ENCODE measurements at regions not wholly inside any gene's neighbourhood (a gene's known extent, or its start where the extent isn't known, plus 50 kb on each side); places are given as distances from the start of the nearest gene placed in this dataset.
"Not testable (repeated sequence)": the region's sequence is repeated elsewhere in the genome, so short reads cannot be mapped to it uniquely, and the experiment has no call there.

DNA sequence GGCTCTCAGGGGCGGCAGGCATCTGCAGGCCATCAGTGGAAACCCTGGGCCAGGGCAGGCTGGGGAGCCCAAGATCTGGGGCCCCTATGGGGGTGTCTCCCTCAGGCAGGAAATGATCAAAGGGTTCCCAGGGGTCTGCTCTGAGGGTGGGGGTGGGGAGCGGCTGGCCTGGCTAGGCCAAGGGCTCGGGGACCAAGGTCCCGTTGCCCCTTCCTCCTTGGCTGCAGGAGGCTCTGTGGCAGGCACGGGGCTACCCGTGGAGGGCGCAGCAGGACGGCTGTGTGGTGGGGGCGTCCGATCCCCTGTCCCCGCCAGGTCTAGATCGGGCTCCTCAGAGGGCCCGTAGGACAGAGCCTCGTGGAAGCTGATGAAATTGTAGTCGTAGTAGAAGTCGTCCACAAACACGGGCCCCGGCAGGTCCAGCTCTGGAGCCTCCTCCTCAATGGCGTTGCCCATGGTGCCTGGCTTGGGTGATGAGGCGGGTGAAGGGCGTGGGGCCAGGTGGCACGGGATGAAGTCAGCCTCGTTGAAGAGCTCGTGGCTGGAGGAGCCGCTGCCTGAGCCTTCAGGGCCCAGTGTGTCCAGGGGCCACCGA lies 117.8 kb upstream of the AKAP13 start:
- not testable (repeated sequence) for H3K4me3 ChIP-seq (ENCODE audit: low read depth, low read length); DNase-seq (ENCODE audit: low read depth)

DNA sequence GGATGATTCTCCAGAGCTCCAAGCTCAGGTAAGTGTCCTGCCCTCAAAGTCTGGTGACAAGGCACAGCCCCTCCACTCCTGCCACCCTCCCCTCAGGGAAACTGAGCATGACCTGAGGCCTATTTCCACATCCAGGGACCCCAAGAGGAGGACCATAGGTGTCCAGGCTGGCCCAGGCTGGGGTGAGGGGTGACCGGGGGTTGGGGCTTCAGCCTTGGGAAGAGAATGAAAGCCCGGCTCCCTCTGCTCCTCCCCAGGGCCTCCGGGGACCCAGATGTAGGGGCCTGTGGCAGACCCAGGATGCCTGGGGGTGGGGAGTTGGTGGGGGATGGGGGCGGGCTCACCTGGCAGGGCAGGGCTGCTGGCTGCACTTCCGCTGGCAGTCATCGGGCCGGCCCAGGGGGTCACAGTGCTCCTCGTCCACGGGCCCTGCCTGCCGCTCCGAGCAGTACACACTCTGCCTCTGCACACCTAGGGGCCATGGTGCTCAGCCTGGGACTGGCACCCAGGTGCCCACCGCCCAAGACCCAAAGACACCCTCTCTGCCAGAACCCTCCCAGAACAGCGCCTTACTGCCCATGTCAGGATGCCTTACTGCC lies 116.5 kb upstream of the AKAP13 start:
- DNase-seq (ENCODE audit: low read depth); H3K4me3 ChIP-seq (ENCODE audit: low read depth, low read length): not testable (repeated sequence)

DNA sequence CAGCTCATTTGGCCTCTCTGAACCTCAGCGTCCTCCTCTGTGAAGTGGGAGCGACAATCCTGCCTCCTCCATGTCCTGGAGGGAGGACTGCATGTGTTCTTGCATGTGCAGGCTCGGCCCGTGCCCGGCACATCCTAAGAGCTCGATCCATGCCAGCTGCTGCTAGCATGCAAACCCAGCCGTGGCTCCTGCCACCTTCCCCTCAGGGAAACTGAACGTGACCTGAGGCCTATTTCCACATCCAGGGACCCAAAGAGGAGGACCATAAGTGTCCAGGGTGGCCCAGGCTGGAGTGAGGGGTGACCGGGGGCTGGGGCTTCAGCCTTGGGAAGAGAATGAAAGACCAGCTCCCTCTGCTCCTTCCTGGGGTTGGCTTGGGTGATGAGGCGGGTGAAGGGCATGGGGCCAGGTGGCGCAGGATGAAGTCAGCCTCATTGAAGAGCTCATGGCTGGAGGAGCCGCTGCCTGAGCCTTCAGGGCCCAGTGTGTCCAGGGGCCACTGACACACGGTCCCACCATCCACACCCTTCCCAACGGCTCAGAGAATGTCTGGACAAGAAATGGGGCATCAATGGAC lies 115.7 kb upstream of the AKAP13 start:
- not testable (repeated sequence) for H3K4me3 ChIP-seq (ENCODE audit: low read depth, low read length)

DNA sequence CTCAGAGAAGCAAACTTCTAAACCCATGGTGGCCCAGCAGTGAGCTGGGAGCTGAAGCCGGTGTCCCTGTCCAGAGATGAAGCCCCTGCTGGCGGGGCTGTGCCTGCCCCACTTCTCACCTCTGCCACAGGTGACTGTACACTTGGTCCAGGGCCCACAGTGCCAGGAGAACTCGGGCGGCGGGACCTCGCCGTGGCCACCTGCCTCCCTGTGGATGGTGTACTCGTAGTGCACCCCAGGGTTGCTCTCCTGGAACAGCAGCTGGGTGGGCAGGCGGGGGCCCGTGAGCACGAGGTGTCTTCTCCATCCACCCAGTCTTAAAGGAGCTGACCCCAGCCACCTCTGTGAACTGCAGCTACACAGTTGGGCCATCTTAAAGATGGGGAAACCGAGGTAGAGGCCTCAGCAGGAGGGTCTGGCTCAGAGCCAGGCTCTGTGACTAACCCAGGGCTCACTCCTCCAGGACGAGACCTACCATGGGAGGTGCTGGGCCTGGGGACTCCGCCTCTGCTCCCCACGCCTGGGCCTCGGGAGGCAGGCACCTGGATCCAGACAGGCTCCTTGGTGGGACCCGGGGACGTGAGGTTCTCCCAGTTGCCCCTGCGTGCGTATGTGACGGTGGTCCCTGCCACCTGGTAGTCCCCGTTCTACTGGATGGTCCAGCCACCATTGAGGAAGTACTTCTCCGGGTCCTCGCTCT lies 113.1 kb upstream of the AKAP13 start:
- not testable (repeated sequence) for DNase-seq (ENCODE audit: low read depth); H3K4me3 ChIP-seq (ENCODE audit: low read depth, low read length)

More for the DNA sequence above, 115.7 kb upstream of the AKAP13 start:
- DNase-seq (ENCODE audit: low read depth) = not testable (repeated sequence)

DNA sequence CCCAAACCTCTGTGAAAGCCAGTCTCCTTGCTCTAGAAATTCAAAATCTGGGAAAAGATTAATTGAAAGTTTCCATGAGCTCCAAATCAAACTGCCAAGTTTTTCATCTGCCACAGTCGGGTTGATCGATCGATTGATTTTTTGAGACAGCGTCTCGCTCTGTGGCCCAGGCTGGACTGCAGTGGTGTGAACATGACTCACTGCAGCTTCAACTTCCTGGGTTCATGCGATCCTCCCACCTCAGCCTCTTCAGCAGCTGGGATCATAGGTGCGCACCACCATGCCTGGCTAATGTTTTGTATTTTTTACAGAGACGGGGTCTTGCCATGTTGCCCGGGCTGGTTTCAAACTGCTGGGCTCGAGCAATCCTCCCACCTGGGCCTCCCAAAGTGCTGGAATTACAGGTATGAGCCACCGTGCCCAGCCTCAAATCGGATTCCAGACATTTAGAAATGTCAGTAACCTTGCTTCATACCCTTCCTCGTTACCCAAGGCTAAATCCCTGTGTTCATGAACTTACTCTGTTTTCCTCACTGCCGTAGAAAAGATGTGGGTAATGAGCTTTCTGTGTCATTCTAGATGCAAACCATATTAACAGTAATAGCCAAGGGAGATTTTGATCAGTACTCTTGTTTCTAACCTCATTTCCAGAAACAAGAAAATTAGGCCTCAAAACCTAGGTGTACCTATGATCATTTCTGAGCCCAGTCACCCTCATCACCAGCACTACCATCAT lies 105.9 kb upstream of the AKAP13 start:
- no peak for DNase-seq (ENCODE audit: low read depth)
- TF ChIP-seq, protein P1, sequence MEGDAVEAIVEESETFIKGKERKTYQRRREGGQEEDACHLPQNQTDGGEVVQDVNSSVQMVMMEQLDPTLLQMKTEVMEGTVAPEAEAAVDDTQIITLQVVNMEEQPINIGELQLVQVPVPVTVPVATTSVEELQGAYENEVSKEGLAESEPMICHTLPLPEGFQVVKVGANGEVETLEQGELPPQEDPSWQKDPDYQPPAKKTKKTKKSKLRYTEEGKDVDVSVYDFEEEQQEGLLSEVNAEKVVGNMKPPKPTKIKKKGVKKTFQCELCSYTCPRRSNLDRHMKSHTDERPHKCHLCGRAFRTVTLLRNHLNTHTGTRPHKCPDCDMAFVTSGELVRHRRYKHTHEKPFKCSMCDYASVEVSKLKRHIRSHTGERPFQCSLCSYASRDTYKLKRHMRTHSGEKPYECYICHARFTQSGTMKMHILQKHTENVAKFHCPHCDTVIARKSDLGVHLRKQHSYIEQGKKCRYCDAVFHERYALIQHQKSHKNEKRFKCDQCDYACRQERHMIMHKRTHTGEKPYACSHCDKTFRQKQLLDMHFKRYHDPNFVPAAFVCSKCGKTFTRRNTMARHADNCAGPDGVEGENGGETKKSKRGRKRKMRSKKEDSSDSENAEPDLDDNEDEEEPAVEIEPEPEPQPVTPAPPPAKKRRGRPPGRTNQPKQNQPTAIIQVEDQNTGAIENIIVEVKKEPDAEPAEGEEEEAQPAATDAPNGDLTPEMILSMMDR (IDR thresholded peaks at IDR 0.05; ENCODE audit: insufficient read depth, low read depth, low read length) = no peak
- no peak overlapping the region for H3K4me3 ChIP-seq (ENCODE audit: low read depth, low read length)

DNA sequence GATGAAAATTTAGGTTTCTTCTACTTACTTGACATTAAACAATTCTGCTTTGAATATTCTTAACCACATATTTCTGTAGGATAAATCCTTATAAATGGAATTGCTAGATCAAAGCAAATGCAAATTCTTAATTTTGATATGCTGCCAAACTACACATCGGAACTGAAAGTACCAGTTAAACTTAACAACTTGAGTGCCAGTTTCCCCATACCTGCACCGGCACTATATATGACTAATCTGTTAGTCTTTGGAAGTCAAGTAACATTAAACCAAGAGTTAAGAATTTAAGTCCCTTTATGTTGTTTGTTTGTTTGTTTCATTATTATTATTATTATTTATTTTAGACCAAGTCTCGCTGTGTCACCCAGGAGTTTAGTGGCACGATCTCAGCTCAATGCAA lies 103.9 kb upstream of the AKAP13 start:
- TF ChIP-seq, protein P1 (IDR thresholded peaks at IDR 0.05; ENCODE audit: insufficient read depth, low read depth, low read length) = no peak
- H3K4me3 ChIP-seq (ENCODE audit: low read depth, low read length) = no peak overlapping the region
- no peak for DNase-seq (ENCODE audit: low read depth)

DNA sequence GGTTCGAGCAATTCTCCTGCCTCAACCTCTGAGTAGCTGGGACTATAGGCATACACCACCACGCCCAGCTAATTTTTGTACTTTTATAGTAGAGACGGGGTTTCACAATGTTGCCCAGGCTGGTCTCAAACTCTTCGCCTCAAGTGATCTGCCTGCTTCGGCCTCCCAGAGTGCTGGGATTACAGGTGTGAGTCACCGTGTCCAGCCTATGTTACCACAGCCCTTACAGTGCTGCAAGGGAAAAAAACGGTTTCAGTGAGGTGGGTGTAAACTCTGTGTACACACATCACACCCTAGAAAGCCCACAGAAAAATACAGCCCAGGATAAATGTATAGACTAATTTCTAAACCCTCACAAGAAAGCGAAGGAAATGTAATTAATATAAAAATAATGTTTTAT lies 103.5 kb upstream of the AKAP13 start:
- no peak for DNase-seq (ENCODE audit: low read depth)
- H3K4me3 ChIP-seq (ENCODE audit: low read depth, low read length) = no peak overlapping the region
- TF ChIP-seq, protein P1 (IDR thresholded peaks at IDR 0.05; ENCODE audit: insufficient read depth, low read depth, low read length) = no peak

DNA sequence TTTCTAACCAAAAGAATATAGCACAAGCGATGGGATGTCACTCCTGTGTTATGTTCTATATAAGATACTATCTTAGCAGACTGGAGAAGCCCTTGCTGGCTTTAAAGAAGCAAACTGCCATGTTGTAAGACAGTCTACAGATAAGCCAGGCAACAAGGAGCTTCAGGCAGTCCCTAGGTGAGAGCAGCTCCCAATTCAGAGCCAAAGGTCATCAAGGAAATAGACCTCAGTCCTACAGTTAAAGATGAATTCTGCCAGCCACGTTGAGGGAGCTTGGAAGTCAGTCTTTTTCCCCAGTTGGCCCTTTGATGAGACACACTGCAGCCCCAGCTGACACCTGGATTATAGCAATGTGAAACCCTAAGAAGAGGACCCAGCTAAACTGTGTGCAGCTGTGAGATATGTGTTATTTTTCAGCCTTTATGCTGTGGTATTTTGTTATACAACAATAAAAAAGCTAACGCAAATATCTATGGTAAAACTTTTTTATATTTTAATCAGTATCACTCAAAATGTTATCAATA lies 102.5 kb upstream of the AKAP13 start:
- TF ChIP-seq, protein P1 (IDR thresholded peaks at IDR 0.05; ENCODE audit: insufficient read depth, low read depth, low read length) = no peak
- DNase-seq (ENCODE audit: low read depth) = no peak
- H3K4me3 ChIP-seq (ENCODE audit: low read depth, low read length) = no peak overlapping the region
